ENCODE measurements at regions not wholly inside any gene's neighbourhood (a gene's known extent, or its start where the extent isn't known, plus 50 kb on each side); places are given as distances from the start of the nearest gene placed in this dataset.

DNA sequence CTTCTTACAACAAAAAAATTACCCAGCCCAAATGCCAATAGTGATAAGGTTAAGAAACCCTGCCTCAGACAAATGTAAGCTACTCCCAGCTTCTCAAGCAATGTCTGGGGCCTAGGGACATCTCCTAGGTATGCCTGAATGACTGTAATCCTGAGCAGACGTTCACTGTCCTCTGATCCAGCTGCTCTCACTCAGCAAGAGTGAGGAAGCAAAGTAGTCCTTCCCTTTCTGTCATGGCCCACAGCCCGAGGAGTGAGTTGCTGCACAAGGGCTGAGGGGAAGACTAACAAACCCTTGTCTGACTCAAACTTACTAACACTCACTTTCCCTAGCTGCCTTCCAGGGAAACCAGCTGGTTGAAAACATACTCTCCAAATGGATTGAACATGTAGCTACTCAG is 124.9 kb upstream of the TNFSF4 start:
- H3K27ac Mint-ChIP-seq (ENCODE audit: unreplicated experiment) = no peak overlapping the region
- TF ChIP-seq, protein P1, sequence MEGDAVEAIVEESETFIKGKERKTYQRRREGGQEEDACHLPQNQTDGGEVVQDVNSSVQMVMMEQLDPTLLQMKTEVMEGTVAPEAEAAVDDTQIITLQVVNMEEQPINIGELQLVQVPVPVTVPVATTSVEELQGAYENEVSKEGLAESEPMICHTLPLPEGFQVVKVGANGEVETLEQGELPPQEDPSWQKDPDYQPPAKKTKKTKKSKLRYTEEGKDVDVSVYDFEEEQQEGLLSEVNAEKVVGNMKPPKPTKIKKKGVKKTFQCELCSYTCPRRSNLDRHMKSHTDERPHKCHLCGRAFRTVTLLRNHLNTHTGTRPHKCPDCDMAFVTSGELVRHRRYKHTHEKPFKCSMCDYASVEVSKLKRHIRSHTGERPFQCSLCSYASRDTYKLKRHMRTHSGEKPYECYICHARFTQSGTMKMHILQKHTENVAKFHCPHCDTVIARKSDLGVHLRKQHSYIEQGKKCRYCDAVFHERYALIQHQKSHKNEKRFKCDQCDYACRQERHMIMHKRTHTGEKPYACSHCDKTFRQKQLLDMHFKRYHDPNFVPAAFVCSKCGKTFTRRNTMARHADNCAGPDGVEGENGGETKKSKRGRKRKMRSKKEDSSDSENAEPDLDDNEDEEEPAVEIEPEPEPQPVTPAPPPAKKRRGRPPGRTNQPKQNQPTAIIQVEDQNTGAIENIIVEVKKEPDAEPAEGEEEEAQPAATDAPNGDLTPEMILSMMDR (IDR thresholded peaks at IDR 0.05; ENCODE audit: partially characterized antibody, unreplicated experiment) = no peak
- H3K4me1 Mint-ChIP-seq (ENCODE audit: low read depth, unreplicated experiment) = no peaks in the 10 kb centered on the region
- H3K4me3 Mint-ChIP-seq (ENCODE audit: unreplicated experiment) = no peak overlapping the region
- H3K36me3 Mint-ChIP-seq (ENCODE audit: unreplicated experiment) = no peaks in the 10 kb centered on the region
- no peaks in the 10 kb centered on the region for H3K9me3 Mint-ChIP-seq (ENCODE audit: unreplicated experiment)
- no peak for DNase-seq
- no peaks in the 10 kb centered on the region for H3K27me3 Mint-ChIP-seq (ENCODE audit: unreplicated experiment)

DNA sequence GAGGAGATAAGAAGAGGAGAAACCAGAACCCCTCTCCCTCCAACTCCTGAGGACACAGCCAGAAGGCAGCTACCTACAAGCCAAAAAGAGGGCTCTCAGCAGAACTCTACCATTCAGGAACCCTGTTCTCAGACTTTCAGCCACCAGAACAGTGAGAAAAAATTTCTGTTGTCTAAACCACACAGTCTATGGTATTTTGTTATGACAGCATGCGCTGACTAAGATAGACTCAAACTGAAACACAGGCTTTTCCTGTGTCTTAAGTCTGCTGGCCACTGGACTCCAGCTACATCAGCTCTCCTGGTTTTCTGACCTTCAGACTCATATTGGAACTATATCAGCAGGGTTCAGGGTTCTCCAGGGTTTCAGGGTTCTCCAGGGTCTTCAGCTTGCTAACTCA is 126.5 kb upstream of the TNFSF4 start:
- no peaks in the 10 kb centered on the region for H3K36me3 Mint-ChIP-seq (ENCODE audit: unreplicated experiment)
- TF ChIP-seq, protein P1 (IDR thresholded peaks at IDR 0.05; ENCODE audit: partially characterized antibody, unreplicated experiment) = no peak
- no peaks in the 10 kb centered on the region for H3K4me1 Mint-ChIP-seq (ENCODE audit: low read depth, unreplicated experiment)
- DNase-seq = no peak
- no peaks in the 10 kb centered on the region for H3K9me3 Mint-ChIP-seq (ENCODE audit: unreplicated experiment)
- no peaks in the 10 kb centered on the region for H3K27me3 Mint-ChIP-seq (ENCODE audit: unreplicated experiment)
- no peak overlapping the region for H3K27ac Mint-ChIP-seq (ENCODE audit: unreplicated experiment)
- no peak overlapping the region for H3K4me3 Mint-ChIP-seq (ENCODE audit: unreplicated experiment)

DNA sequence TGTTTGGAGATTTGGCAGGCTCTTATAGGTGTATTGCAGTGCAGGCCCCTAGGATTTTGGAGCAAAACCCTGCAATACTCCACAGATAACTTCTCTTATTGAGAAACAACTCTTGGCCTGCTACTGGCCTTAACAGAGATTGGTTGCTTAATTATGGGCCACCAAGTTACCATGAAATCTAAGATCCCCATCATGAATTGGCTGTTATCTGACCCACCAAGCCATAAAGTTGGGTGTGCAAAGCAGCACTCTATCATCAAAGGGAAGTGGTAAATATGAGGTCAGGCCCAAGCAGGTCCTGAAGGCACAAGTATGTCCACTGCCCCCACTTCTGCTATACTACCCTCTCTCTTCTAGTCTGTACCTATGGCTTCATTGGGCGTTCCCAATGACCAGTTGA is 130.0 kb upstream of the TNFSF4 start:
- H3K4me3 Mint-ChIP-seq (ENCODE audit: unreplicated experiment) = no peak overlapping the region
- H3K9me3 Mint-ChIP-seq (ENCODE audit: unreplicated experiment) = no peaks in the 10 kb centered on the region
- H3K36me3 Mint-ChIP-seq (ENCODE audit: unreplicated experiment) = no peaks in the 10 kb centered on the region
- TF ChIP-seq, protein P1 (IDR thresholded peaks at IDR 0.05; ENCODE audit: partially characterized antibody, unreplicated experiment) = no peak
- H3K4me1 Mint-ChIP-seq (ENCODE audit: low read depth, unreplicated experiment) = no peaks in the 10 kb centered on the region
- no peak for DNase-seq
- H3K27me3 Mint-ChIP-seq (ENCODE audit: unreplicated experiment) = peaks cover 1% of the 10 kb centered on the region
- no peak overlapping the region for H3K27ac Mint-ChIP-seq (ENCODE audit: unreplicated experiment)

DNA sequence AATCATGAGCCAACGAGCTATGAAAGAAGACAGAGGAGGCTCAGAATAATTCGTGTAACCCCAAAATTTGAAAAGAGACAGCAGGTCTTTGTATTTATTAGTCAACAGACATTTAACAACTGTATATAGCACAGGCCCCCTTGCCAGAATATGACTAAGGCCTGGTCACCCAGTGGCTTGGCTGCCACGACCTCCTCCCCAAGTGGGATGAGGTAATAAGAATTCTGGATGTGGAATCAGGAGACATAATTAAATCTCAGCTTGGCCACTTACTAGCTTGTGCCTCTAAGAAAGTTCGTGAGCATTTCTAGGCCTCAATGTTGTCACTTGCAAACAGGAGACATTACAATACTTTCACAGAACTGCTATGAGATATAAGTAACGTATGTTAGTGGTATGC is 134.2 kb upstream of the TNFSF4 start:
- H3K27me3 Mint-ChIP-seq (ENCODE audit: unreplicated experiment) = peaks cover 1% of the 10 kb centered on the region
- no peak overlapping the region for H3K27ac Mint-ChIP-seq (ENCODE audit: unreplicated experiment)
- H3K4me1 Mint-ChIP-seq (ENCODE audit: low read depth, unreplicated experiment) = no peaks in the 10 kb centered on the region
- no peak overlapping the region for H3K4me3 Mint-ChIP-seq (ENCODE audit: unreplicated experiment)
- DNase-seq = no peak
- no peaks in the 10 kb centered on the region for H3K9me3 Mint-ChIP-seq (ENCODE audit: unreplicated experiment)
- no peaks in the 10 kb centered on the region for H3K36me3 Mint-ChIP-seq (ENCODE audit: unreplicated experiment)
- TF ChIP-seq, protein P1 (IDR thresholded peaks at IDR 0.05; ENCODE audit: partially characterized antibody, unreplicated experiment) = no peak

DNA sequence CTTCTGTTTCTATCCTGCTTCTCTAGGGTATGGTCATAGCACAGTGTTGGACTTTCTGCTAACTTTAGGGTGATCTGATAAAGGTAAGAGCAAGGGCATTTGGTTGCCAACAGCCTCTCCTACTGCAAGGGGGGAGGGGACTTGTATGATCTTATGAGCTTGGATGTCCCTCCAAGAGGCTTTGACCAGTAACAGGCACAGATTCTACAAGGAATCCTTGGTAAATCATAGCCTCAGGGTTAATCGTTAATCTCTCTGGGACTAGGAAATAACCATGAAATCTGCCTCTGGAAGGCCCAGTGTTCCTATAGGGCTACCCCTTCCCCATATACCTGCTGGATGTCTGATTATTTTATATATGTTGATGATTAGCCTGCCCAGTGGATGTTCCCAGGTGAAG is 134.8 kb upstream of the TNFSF4 start:
- no peak overlapping the region for H3K27ac Mint-ChIP-seq (ENCODE audit: unreplicated experiment)
- H3K36me3 Mint-ChIP-seq (ENCODE audit: unreplicated experiment) = no peaks in the 10 kb centered on the region
- TF ChIP-seq, protein P1 (IDR thresholded peaks at IDR 0.05; ENCODE audit: partially characterized antibody, unreplicated experiment) = no peak
- peaks cover 1% of the 10 kb centered on the region for H3K27me3 Mint-ChIP-seq (ENCODE audit: unreplicated experiment)
- H3K9me3 Mint-ChIP-seq (ENCODE audit: unreplicated experiment) = no peaks in the 10 kb centered on the region
- H3K4me1 Mint-ChIP-seq (ENCODE audit: low read depth, unreplicated experiment) = no peaks in the 10 kb centered on the region
- no peak overlapping the region for H3K4me3 Mint-ChIP-seq (ENCODE audit: unreplicated experiment)
- no peak for DNase-seq
